Hematopoietic multipotent progenitor cell treated with erythropoietin and hydrocortisone succinate and interleukin-3 and kit ligand, for 8 days (in vitro differentiated cells): ENCODE measurements at regions not wholly inside any gene's neighbourhood (a gene's known extent, or its start where the extent isn't known, plus 50 kb on each side); places are given as distances from the start of the nearest gene placed in this dataset.
"Not testable (repeated sequence)": the region's sequence is repeated elsewhere in the genome, so short reads cannot be mapped to it uniquely, and the experiment has no call there.

Experiments used
- DNase-seq: peaks from one replicate; pipeline ENCODE4 v3.0.0-alpha.2; 2015

GRCh38 chr16:66204756-66205155 lies 161.7 kb upstream of the CDH5 start:
- no peak for DNase-seq

- DNase-seq, result no peak
Measured at GRCh38 chr16:66203476-66203875, 163.0 kb upstream of the CDH5 start.

- DNase-seq, result no peak
Measured at GRCh38 chr16:66199189-66199588, 167.3 kb upstream of the CDH5 start.

- no peak for DNase-seq
Measured at GRCh38 chr16:66198641-66199040, 167.8 kb upstream of the CDH5 start.

- no peak for DNase-seq
Measured at GRCh38 chr16:66197668-66198278, 168.7 kb upstream of the CDH5 start.

GRCh38 chr16:66196770-66197169 lies 169.7 kb upstream of the CDH5 start:
- DNase-seq, result no peak

GRCh38 chr16:66194866-66195265 lies 171.6 kb upstream of the CDH5 start:
- no peak for DNase-seq

- no peak for DNase-seq
Measured at GRCh38 chr16:66193543-66194229, 172.8 kb upstream of the CDH5 start.

GRCh38 chr16:66190411-66190810 lies 176.1 kb upstream of the CDH5 start:
- DNase-seq, result no peak

GRCh38 chr16:66189951-66190350 lies 176.5 kb upstream of the CDH5 start:
- DNase-seq, result no peak

- DNase-seq, result no peak
Measured at GRCh38 chr16:66188917-66189725, 177.4 kb upstream of the CDH5 start.

GRCh38 chr16:66186251-66186785 lies 180.2 kb upstream of the CDH5 start:
- no peak for DNase-seq

GRCh38 chr16:66182592-66182991 lies 183.9 kb upstream of the CDH5 start:
- DNase-seq, result no peak

- no peak for DNase-seq
Measured at GRCh38 chr16:66176731-66177130, 189.8 kb upstream of the CDH5 start.

- no peak for DNase-seq
Measured at GRCh38 chr16:66176111-66176510, 190.4 kb upstream of the CDH5 start.

GRCh38 chr16:66175636-66176035 lies 190.9 kb upstream of the CDH5 start:
- DNase-seq, result no peak

GRCh38 chr16:66175058-66175457 lies 191.4 kb upstream of the CDH5 start:
- no peak for DNase-seq

- not testable (repeated sequence) for DNase-seq
Measured at GRCh38 chr16:66173796-66174195, 192.7 kb upstream of the CDH5 start.

- DNase-seq, result not testable (repeated sequence)
Measured at GRCh38 chr16:66173181-66173580, 193.3 kb upstream of the CDH5 start.

GRCh38 chr16:66172463-66172862 lies 194.0 kb upstream of the CDH5 start:
- no peak for DNase-seq

- DNase-seq, result no peak
Measured at GRCh38 chr16:66171578-66171977, 194.9 kb upstream of the CDH5 start.

GRCh38 chr16:66170989-66171388 lies 195.5 kb upstream of the CDH5 start:
- no peak for DNase-seq

GRCh38 chr16:66169817-66170216 lies 196.7 kb upstream of the CDH5 start:
- DNase-seq, result no peak

GRCh38 chr16:66168777-66169176 lies 197.7 kb upstream of the CDH5 start:
- DNase-seq, result no peak
